CMK (cell line): ENCODE measurements at regions not wholly inside any gene's neighbourhood (a gene's known extent, or its start where the extent isn't known, plus 50 kb on each side); places are given as distances from the start of the nearest gene placed in this dataset.
"Not testable (repeated sequence)": the region's sequence is repeated elsewhere in the genome, so short reads cannot be mapped to it uniquely, and the experiment has no call there.

Source experiments
- DNase-seq: peaks from one replicate; pipeline ENCODE4 v3.0.0-alpha.2; 2010; ENCODE audit warnings: low read depth

GRCh38 chr4:44965435-44966095 lies 239.2 kb upstream of the GNPDA2 start:
- DNase-seq = no peak

GRCh38 chr4:44964086-44964485 lies 237.7 kb upstream of the GNPDA2 start:
- not testable (repeated sequence) for DNase-seq

- no peak for DNase-seq
Measured at GRCh38 chr4:44961001-44961755, 234.8 kb upstream of the GNPDA2 start.

GRCh38 chr4:44931720-44932119 lies 205.4 kb upstream of the GNPDA2 start:
- no peak for DNase-seq

GRCh38 chr4:44928785-44929184 lies 202.4 kb upstream of the GNPDA2 start:
- DNase-seq = no peak

GRCh38 chr4:44927399-44928380 lies 201.3 kb upstream of the GNPDA2 start:
- no peak for DNase-seq

GRCh38 chr4:44916411-44916810 lies 190.1 kb upstream of the GNPDA2 start:
- no peak for DNase-seq

GRCh38 chr4:44914748-44915147 lies 188.4 kb upstream of the GNPDA2 start:
- DNase-seq = no peak

- no peak for DNase-seq
Measured at GRCh38 chr4:44914223-44914622, 187.9 kb upstream of the GNPDA2 start.

GRCh38 chr4:44912980-44913379 lies 186.6 kb upstream of the GNPDA2 start:
- no peak for DNase-seq

- DNase-seq = no peak
Measured at GRCh38 chr4:44908565-44908964, 182.2 kb upstream of the GNPDA2 start.

- no peak for DNase-seq
Measured at GRCh38 chr4:44872246-44872645, 145.9 kb upstream of the GNPDA2 start.

- DNase-seq = no peak
Measured at GRCh38 chr4:44871133-44871532, 144.8 kb upstream of the GNPDA2 start.

GRCh38 chr4:44869985-44870384 lies 143.6 kb upstream of the GNPDA2 start:
- DNase-seq = no peak

GRCh38 chr4:44869222-44869882 lies 143.0 kb upstream of the GNPDA2 start:
- DNase-seq = no peak

GRCh38 chr4:44861756-44862155 lies 135.4 kb upstream of the GNPDA2 start:
- no peak for DNase-seq

GRCh38 chr4:44859477-44859876 lies 133.1 kb upstream of the GNPDA2 start:
- no peak for DNase-seq

- no peak for DNase-seq
Measured at GRCh38 chr4:44848466-44848865, 122.1 kb upstream of the GNPDA2 start.

GRCh38 chr4:44845993-44846392 lies 119.6 kb upstream of the GNPDA2 start:
- DNase-seq = no peak

- no peak for DNase-seq
Measured at GRCh38 chr4:44845309-44845708, 119.0 kb upstream of the GNPDA2 start.

GRCh38 chr4:44842531-44842930 lies 116.2 kb upstream of the GNPDA2 start:
- DNase-seq = no peak

- no peak for DNase-seq
Measured at GRCh38 chr4:44817930-44818329, 91.6 kb upstream of the GNPDA2 start.
